ENCODE measurements at regions not wholly inside any gene's neighbourhood (a gene's known extent, or its start where the extent isn't known, plus 50 kb on each side); places are given as distances from the start of the nearest gene placed in this dataset.

DNA sequence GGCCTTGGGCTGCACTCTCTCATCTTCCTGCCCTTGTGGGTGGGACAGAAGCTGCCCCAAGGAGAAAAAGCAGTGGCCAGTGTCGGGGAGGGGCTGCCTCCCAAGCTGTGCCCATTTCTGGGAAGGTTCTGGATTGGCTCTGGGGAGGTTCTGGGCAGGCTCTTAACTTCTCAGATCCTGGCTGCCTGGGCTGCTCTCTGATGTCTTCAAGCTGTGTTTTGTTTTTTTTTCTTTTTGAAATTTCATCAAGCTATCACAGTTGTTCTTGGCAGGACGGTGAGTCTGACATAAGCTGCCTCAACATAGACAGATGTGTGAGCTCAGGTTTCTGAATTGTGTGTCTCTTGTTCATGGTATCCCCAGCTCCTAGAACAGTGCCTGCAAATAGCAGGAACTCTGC lies 1032.0 kb downstream of the BRD1 start:
- no peak overlapping the region for H3K27ac ChIP-seq (ENCODE audit: low read depth, low read length)
- peaks cover 2% of the 10 kb centered on the region for H3K27me3 ChIP-seq (ENCODE audit: control insufficient read depth, insufficient read depth, low read length)
- H3K4me3 ChIP-seq (ENCODE audit: low read length) = no peak overlapping the region
- no peaks in the 10 kb centered on the region for H3K36me3 ChIP-seq (ENCODE audit: control insufficient read depth, insufficient read depth, low read length)
- H3K9ac ChIP-seq (ENCODE audit: low read length) = no peak overlapping the region
- no peaks in the 10 kb centered on the region for H3K4me1 ChIP-seq (ENCODE audit: control insufficient read depth, insufficient read depth, low read length)

GRCh38 chr22:48794906-48795305 lies 1032.8 kb downstream of the BRD1 start:
- Histone ChIP-seq H3K4me1 (ENCODE audit: control insufficient read depth, insufficient read depth, low read length) (no peaks in the 10 kb centered on the region), H3K4me3 (ENCODE audit: low read length) (no peak overlapping the region), H3K9ac (ENCODE audit: low read length) (no peak overlapping the region), H3K36me3 (ENCODE audit: control insufficient read depth, insufficient read depth, low read length) (no peaks in the 10 kb centered on the region), H3K27ac (ENCODE audit: low read depth, low read length) (no peak overlapping the region), H3K27me3 (ENCODE audit: control insufficient read depth, insufficient read depth, low read length) (no peaks in the 10 kb centered on the region)

GRCh38 chr22:48793949-48794348 lies 1033.7 kb downstream of the BRD1 start:
- H3K27me3 ChIP-seq (ENCODE audit: control insufficient read depth, insufficient read depth, low read length) = no peaks in the 10 kb centered on the region
- no peaks in the 10 kb centered on the region for H3K36me3 ChIP-seq (ENCODE audit: control insufficient read depth, insufficient read depth, low read length)
- H3K27ac ChIP-seq (ENCODE audit: low read depth, low read length) = no peak overlapping the region
- H3K4me3 ChIP-seq (ENCODE audit: low read length) = no peak overlapping the region
- no peak overlapping the region for H3K9ac ChIP-seq (ENCODE audit: low read length)
- H3K4me1 ChIP-seq (ENCODE audit: control insufficient read depth, insufficient read depth, low read length) = no peaks in the 10 kb centered on the region

GRCh38 chr22:48786679-48786996 lies 1041.0 kb downstream of the BRD1 start:
- no peaks in the 10 kb centered on the region for H3K36me3 ChIP-seq (ENCODE audit: control insufficient read depth, insufficient read depth, low read length)
- no peak overlapping the region for H3K9ac ChIP-seq (ENCODE audit: low read length)
- H3K27me3 ChIP-seq (ENCODE audit: control insufficient read depth, insufficient read depth, low read length) = no peaks in the 10 kb centered on the region
- H3K27ac ChIP-seq (ENCODE audit: low read depth, low read length) = no peak overlapping the region
- no peak overlapping the region for H3K4me3 ChIP-seq (ENCODE audit: low read length)
- no peaks in the 10 kb centered on the region for H3K4me1 ChIP-seq (ENCODE audit: control insufficient read depth, insufficient read depth, low read length)

DNA sequence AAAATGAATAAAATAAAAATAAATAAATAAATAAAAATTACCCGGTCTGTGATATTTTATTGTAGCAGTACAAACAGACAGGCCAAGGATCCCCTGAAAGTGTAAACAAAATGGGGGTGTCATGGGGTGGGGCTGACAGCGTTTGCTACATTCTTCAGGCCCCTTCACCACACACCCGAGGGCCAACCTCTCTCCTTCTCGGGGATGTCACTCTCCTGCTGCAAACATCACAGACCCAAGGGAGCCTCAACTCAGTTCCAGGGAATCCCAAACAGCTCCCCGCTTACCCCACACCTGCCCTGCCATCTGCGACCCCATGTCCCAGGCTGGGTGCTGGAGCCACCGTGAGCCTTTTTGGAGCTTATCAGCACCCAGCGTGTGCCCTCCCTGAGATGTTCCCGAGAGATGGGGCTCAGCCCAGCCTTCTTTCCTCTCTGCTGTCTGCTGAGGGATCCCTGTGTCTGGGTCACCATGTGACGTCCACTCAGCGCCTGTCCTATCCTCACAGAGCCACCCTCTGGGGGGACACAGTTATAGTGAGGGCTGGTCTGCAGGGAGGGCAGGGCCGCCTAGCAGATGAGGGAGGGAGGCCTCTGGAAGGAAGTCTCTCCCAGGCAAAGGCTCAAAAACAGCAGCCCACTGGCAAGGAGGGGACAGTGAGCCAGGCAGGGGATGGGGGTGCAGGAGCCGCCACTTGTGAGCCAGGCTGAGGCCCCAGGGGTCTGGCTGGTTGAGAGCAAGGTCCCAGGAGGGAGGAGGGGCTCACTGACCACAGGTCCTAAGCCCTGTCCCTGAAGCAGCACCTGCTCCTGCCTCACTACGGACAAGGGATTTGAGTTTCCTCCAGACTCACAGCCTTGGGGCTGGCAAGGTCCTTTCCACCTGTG lies 1041.6 kb downstream of the BRD1 start:
- H3K27me3 ChIP-seq (ENCODE audit: control insufficient read depth, insufficient read depth, low read length) = no peaks in the 10 kb centered on the region
- H3K27ac ChIP-seq (ENCODE audit: low read depth, low read length) = no peak overlapping the region
- H3K9ac ChIP-seq (ENCODE audit: low read length) = no peak overlapping the region
- no peaks in the 10 kb centered on the region for H3K4me1 ChIP-seq (ENCODE audit: control insufficient read depth, insufficient read depth, low read length)
- H3K4me3 ChIP-seq (ENCODE audit: low read length) = no peak overlapping the region
- H3K36me3 ChIP-seq (ENCODE audit: control insufficient read depth, insufficient read depth, low read length) = no peaks in the 10 kb centered on the region

DNA sequence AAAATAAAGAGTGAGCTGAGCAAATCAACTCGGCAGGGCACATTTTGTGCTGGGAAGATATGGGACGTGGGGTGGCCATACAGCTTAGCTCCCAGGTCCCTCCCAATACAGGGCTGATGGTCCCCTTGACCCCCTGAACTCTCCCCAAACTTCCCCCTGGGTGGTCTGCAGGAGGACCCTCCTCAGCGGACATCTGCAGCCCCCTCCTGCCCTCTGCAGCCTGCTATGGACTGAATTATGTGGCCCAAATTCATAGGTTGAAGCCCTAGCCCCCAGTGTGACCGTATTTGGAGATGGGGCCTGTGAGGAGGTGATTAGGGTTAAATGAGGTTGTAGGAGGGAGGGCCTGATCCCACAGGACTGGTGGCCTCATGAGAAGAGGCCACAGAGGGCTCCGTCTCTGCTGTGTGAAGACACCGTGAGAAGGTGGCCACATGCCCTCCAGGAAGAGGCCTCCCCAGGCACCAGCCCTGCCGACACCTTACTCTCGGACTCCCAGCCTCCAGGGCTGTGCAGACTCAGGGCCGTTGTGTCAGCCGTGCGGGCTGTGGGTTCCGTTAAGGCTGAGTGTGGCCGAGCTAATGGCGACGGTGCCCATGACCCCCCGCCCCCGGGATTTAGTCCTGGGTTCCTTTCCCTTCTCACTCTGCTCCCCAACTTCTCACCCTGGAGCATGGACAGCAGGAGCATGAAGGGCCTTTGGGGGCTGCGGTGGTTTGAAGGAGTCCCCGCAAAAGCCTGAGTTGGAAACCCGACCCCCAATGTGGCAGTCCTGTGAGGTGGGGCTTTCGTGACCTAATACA lies 1042.8 kb downstream of the BRD1 start:
- H3K4me3 ChIP-seq (ENCODE audit: low read length) = no peak overlapping the region
- H3K27me3 ChIP-seq (ENCODE audit: control insufficient read depth, insufficient read depth, low read length) = no peaks in the 10 kb centered on the region
- no peak overlapping the region for H3K27ac ChIP-seq (ENCODE audit: low read depth, low read length)
- H3K9ac ChIP-seq (ENCODE audit: low read length) = no peak overlapping the region
- H3K36me3 ChIP-seq (ENCODE audit: control insufficient read depth, insufficient read depth, low read length) = no peaks in the 10 kb centered on the region
- no peaks in the 10 kb centered on the region for H3K4me1 ChIP-seq (ENCODE audit: control insufficient read depth, insufficient read depth, low read length)

GRCh38 chr22:48783821-48784266 lies 1043.8 kb downstream of the BRD1 start:
- Histone ChIP-seq H3K27ac (ENCODE audit: low read depth, low read length) (no peak overlapping the region), H3K9ac (ENCODE audit: low read length) (no peak overlapping the region), H3K36me3 (ENCODE audit: control insufficient read depth, insufficient read depth, low read length) (no peaks in the 10 kb centered on the region), H3K4me1 (ENCODE audit: control insufficient read depth, insufficient read depth, low read length) (no peaks in the 10 kb centered on the region), H3K4me3 (ENCODE audit: low read length) (no peak overlapping the region), H3K27me3 (ENCODE audit: control insufficient read depth, insufficient read depth, low read length) (no peaks in the 10 kb centered on the region)

DNA sequence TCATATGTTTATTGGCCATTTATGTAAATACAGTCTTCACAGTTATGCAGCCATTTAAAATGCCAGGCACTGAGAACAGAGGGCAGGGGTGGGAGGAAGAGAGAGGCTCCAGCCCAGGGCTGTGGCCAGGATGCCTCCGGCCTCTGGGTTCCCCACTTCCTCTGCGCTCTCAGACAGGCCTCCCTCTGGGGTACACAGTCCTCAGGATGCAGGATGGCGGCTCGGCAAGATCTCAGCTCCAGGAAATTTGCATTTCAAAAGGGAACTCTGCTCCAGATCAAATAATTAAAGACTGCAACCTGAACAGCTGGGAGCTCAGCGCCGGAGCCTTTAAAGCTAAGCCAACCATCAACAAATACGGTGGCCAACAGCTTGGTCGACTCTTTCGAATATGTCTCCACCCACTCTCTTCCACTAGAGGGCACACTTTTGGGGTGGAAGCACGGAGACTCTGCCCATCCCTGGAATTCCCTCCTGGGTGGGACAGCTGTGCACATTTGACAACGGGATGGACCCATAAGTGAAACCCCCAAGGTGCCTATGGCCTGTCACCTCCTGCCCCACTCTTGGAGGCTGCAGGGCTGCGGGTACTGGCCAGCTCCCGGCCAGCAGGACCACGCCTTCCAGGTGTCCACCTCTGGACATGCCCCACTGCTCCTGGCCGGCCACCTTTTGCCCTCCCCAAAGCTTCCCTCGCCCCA lies 1044.7 kb downstream of the BRD1 start:
- Histone ChIP-seq H3K4me1 (ENCODE audit: control insufficient read depth, insufficient read depth, low read length) (no peaks in the 10 kb centered on the region), H3K27me3 (ENCODE audit: control insufficient read depth, insufficient read depth, low read length) (no peaks in the 10 kb centered on the region), H3K36me3 (ENCODE audit: control insufficient read depth, insufficient read depth, low read length) (no peaks in the 10 kb centered on the region), H3K4me3 (ENCODE audit: low read length) (no peak overlapping the region), H3K9ac (ENCODE audit: low read length) (no peak overlapping the region), H3K27ac (ENCODE audit: low read depth, low read length) (no peak overlapping the region)

GRCh38 chr22:48782326-48782725 lies 1045.3 kb downstream of the BRD1 start:
- no peaks in the 10 kb centered on the region for H3K27me3 ChIP-seq (ENCODE audit: control insufficient read depth, insufficient read depth, low read length)
- no peak overlapping the region for H3K27ac ChIP-seq (ENCODE audit: low read depth, low read length)
- no peaks in the 10 kb centered on the region for H3K36me3 ChIP-seq (ENCODE audit: control insufficient read depth, insufficient read depth, low read length)
- H3K9ac ChIP-seq (ENCODE audit: low read length) = no peak overlapping the region
- H3K4me3 ChIP-seq (ENCODE audit: low read length) = no peak overlapping the region
- no peaks in the 10 kb centered on the region for H3K4me1 ChIP-seq (ENCODE audit: control insufficient read depth, insufficient read depth, low read length)

- H3K4me3 ChIP-seq (ENCODE audit: low read length) = no peak overlapping the region
- H3K9ac ChIP-seq (ENCODE audit: low read length) = no peak overlapping the region
- H3K27me3 ChIP-seq (ENCODE audit: control insufficient read depth, insufficient read depth, low read length) = no peaks in the 10 kb centered on the region
- no peak overlapping the region for H3K27ac ChIP-seq (ENCODE audit: low read depth, low read length)
- no peaks in the 10 kb centered on the region for H3K36me3 ChIP-seq (ENCODE audit: control insufficient read depth, insufficient read depth, low read length)
- H3K4me1 ChIP-seq (ENCODE audit: control insufficient read depth, insufficient read depth, low read length) = no peaks in the 10 kb centered on the region
Observed at GRCh38 chr22:48781868-48782267, 1045.8 kb downstream of the BRD1 start.

- no peak overlapping the region for H3K9ac ChIP-seq (ENCODE audit: low read length)
- H3K4me3 ChIP-seq (ENCODE audit: low read length) = no peak overlapping the region
- no peak overlapping the region for H3K27ac ChIP-seq (ENCODE audit: low read depth, low read length)
- H3K36me3 ChIP-seq (ENCODE audit: control insufficient read depth, insufficient read depth, low read length) = no peaks in the 10 kb centered on the region
- no peaks in the 10 kb centered on the region for H3K27me3 ChIP-seq (ENCODE audit: control insufficient read depth, insufficient read depth, low read length)
- no peaks in the 10 kb centered on the region for H3K4me1 ChIP-seq (ENCODE audit: control insufficient read depth, insufficient read depth, low read length)
Observed at GRCh38 chr22:48781391-48781790, 1046.3 kb downstream of the BRD1 start.

DNA sequence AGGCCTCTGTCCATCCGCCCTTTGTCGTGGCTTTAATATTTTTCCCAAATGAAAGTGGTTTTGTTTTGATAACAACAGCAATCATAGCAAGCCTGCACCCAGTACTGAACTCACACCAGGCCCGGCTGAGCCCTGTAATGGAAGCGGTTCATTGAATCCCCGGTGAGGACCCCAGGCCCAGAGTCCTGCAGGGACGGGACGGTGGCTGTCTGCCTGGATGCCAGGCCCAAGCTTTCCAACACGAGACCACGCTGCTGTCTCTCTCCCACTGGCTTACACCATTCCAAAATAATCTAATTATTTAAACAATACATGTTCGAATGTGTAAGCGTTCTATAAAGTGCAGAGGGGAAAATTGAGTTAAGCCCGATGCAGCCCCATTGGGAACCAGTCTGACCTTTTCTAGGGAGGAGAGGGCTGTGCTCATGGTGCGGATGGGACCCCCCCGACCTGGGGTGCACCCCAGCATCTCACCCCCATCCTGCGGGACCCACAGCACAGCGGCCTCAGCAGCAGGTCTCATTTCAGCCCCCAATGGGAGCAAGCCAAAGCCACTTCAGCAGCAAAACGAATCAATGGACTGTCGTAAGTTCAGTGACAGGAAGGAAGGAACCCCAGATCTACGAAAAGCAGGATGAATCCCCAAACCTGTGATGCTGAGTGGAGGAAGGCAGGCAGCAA lies 1046.9 kb downstream of the BRD1 start:
- Histone ChIP-seq H3K4me1 (ENCODE audit: control insufficient read depth, insufficient read depth, low read length) (no peaks in the 10 kb centered on the region), H3K27me3 (ENCODE audit: control insufficient read depth, insufficient read depth, low read length) (no peaks in the 10 kb centered on the region), H3K9ac (ENCODE audit: low read length) (no peak overlapping the region), H3K27ac (ENCODE audit: low read depth, low read length) (no peak overlapping the region), H3K4me3 (ENCODE audit: low read length) (no peak overlapping the region), H3K36me3 (ENCODE audit: control insufficient read depth, insufficient read depth, low read length) (no peaks in the 10 kb centered on the region)
